ENCODE measurements at regions not wholly inside any gene's neighbourhood (a gene's known extent, or its start where the extent isn't known, plus 50 kb on each side); places are given as distances from the start of the nearest gene placed in this dataset.
"Not testable (repeated sequence)": the region's sequence is repeated elsewhere in the genome, so short reads cannot be mapped to it uniquely, and the experiment has no call there.

DNA sequence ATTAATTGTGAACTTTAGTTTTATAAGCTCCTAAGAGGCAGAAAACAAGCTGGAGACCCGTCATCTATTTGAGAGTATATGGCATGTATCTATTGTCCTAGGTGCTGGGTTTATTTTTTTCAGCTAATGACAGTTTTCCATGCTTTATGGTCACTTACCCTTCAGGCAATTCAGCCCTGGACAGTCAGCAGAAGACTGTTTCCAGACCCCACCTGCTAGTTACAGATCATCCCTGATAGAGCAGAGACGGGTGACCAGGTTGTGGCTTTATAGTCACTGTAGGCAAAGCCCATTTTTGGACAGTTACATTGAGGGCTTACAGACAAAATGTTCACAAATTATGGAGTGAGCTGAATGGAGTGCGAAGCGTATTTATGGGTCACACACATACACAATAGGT is 1227.5 kb downstream of the FOXD4L5 start:
- H3K9me3 ChIP-seq (ENCODE audit: control insufficient read depth, low read length) = peaks cover 29% of the 10 kb centered on the region
- TF ChIP-seq, protein P1, sequence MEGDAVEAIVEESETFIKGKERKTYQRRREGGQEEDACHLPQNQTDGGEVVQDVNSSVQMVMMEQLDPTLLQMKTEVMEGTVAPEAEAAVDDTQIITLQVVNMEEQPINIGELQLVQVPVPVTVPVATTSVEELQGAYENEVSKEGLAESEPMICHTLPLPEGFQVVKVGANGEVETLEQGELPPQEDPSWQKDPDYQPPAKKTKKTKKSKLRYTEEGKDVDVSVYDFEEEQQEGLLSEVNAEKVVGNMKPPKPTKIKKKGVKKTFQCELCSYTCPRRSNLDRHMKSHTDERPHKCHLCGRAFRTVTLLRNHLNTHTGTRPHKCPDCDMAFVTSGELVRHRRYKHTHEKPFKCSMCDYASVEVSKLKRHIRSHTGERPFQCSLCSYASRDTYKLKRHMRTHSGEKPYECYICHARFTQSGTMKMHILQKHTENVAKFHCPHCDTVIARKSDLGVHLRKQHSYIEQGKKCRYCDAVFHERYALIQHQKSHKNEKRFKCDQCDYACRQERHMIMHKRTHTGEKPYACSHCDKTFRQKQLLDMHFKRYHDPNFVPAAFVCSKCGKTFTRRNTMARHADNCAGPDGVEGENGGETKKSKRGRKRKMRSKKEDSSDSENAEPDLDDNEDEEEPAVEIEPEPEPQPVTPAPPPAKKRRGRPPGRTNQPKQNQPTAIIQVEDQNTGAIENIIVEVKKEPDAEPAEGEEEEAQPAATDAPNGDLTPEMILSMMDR (conservative IDR thresholded peaks at IDR 0.05) = no peak
- peaks cover 68% of the 10 kb centered on the region for H3K9me3 Mint-ChIP-seq
- no peak overlapping the region for H3K4me3 ChIP-seq (ENCODE audit: low read length)
- WGBS, 2 experiments (ENCODE audit: insufficient coverage in 1 of 2, insufficient read length in 1 of 2) = 55% methylated on average over 2 of the region's 4 CpGs; no CpG with 5 or more reads in 1 of the 2 experiments
- no peaks in the 10 kb centered on the region for H3K36me3 Mint-ChIP-seq (ENCODE audit: low read depth)
- H3K27me3 Mint-ChIP-seq (ENCODE audit: insufficient read depth) = no peaks in the 10 kb centered on the region
- no peak overlapping the region for H3K27ac Mint-ChIP-seq
- no peak for DNase-seq
- no peaks in the 10 kb centered on the region for H3K4me1 Mint-ChIP-seq
- no peaks in the 10 kb centered on the region for H3K36me3 ChIP-seq (ENCODE audit: control insufficient read depth, insufficient read depth, low read length)
- no peak overlapping the region for H3K9ac ChIP-seq (ENCODE audit: extremely low read depth, low read length, poor library complexity, severe bottlenecking)
- H3K27ac ChIP-seq (ENCODE audit: low read depth, low read length) = no peak overlapping the region
- H3K27me3 ChIP-seq (ENCODE audit: control insufficient read depth, insufficient read depth, low read length, poor library complexity, severe bottlenecking) = no peaks in the 10 kb centered on the region
- no peak overlapping the region for H3K4me3 Mint-ChIP-seq
- no peaks in the 10 kb centered on the region for H3K4me1 ChIP-seq (ENCODE audit: control insufficient read depth, insufficient read depth, low read length)

- H3K27me3 ChIP-seq (ENCODE audit: control insufficient read depth, insufficient read depth, low read length, poor library complexity, severe bottlenecking); H3K4me3 ChIP-seq (ENCODE audit: low read length); H3K27ac ChIP-seq (ENCODE audit: low read depth, low read length); DNase-seq; H3K36me3 Mint-ChIP-seq (ENCODE audit: low read depth); H3K27me3 Mint-ChIP-seq (ENCODE audit: insufficient read depth); H3K36me3 ChIP-seq (ENCODE audit: control insufficient read depth, insufficient read depth, low read length); H3K27ac Mint-ChIP-seq; H3K9ac ChIP-seq (ENCODE audit: extremely low read depth, low read length, poor library complexity, severe bottlenecking); H3K4me1 ChIP-seq (ENCODE audit: control insufficient read depth, insufficient read depth, low read length); H3K4me3 Mint-ChIP-seq; H3K4me1 Mint-ChIP-seq: not testable (repeated sequence)
- H3K9me3 Mint-ChIP-seq = peaks cover 82% of the 10 kb centered on the region
- peaks cover 28% of the 10 kb centered on the region for H3K9me3 ChIP-seq (ENCODE audit: control insufficient read depth, low read length)
- 60 to 80% methylated on average over 2 to 4 of the region's 4 CpGs for WGBS, 2 experiments (ENCODE audit: insufficient coverage in 1 of 2, insufficient read length in 1 of 2)
These were observed 1256.1 kb downstream of the FOXD4L5 start for GRCh38 chr9:64028925-64029324.

DNA sequence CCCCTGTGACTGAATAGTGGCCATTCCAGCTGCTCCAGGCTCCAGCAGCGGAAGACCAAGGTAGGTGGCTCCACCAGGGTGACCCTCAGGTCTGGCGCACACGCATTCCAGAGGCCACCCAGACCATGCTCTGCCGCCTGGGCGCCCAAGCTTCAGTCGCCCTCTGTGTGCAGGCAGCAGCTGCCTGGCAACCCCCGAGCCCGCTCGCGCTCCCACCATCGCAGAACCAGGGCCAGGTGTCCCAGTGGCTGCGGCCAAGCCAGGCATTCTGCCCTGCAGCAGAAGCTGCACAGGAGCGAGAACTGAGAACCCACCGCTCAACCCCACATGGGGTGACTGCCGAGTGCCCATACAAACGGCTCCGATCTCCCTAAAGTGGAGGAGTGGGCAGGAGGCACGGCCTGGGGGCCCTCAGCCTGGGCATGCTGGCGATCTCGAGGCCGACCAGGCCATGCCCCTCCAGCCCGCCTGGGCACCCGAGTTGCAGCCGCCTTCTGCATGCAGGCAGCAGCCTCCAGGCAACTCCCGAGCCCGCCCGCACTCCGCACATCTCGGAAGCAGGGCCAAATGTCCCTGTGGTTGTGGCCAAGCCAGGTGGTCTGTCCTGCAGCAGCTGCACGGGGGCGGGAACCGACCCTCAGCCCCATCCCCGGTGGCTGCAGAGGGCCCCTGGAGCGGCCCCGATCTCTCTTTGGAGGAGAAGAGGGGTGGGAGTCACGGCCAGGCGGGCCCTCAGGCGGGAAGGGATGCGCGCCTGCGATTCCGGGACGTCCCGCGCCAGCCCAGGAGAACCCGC is 1264.1 kb downstream of the FOXD4L5 start:
- not testable (repeated sequence) for H3K4me1 Mint-ChIP-seq; H3K4me1 ChIP-seq (ENCODE audit: control insufficient read depth, insufficient read depth, low read length); H3K27ac ChIP-seq (ENCODE audit: low read depth, low read length); H3K4me3 ChIP-seq (ENCODE audit: low read length); DNase-seq; H3K27ac Mint-ChIP-seq; H3K27me3 ChIP-seq (ENCODE audit: control insufficient read depth, insufficient read depth, low read length, poor library complexity, severe bottlenecking); H3K36me3 Mint-ChIP-seq (ENCODE audit: low read depth); H3K4me3 Mint-ChIP-seq; H3K9ac ChIP-seq (ENCODE audit: extremely low read depth, low read length, poor library complexity, severe bottlenecking); H3K36me3 ChIP-seq (ENCODE audit: control insufficient read depth, insufficient read depth, low read length); H3K27me3 Mint-ChIP-seq (ENCODE audit: insufficient read depth)
- H3K9me3 ChIP-seq (ENCODE audit: control insufficient read depth, low read length) = peaks cover 23% of the 10 kb centered on the region
- WGBS, 2 experiments (ENCODE audit: insufficient coverage in 1 of 2, insufficient read length in 1 of 2) = 78 to 87% methylated on average over 11 to 46 of the region's 46 CpGs
- H3K9me3 Mint-ChIP-seq = peaks cover 78% of the 10 kb centered on the region

DNA sequence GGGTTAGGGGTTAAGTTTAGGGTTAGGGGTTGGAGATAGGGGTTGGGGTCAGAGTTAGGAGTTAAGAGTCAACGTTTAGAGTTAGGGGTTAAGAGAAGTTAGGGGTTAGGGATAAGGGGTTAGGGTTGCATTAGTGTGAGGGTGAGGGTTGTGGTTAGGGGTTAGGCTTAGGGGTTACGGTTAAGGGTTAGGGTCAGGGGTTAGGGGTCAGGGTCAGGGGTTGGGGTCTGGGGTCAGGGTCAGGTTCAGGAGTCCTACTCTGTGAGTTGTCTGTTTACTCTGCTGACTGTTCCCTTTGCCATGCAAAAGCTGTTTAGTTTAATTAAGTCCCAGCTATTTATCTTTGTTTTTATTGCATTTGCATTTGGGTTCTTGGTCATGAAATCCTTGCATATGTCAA is 1267.3 kb downstream of the FOXD4L5 start:
- H3K4me1 ChIP-seq (ENCODE audit: control insufficient read depth, insufficient read depth, low read length); H3K4me1 Mint-ChIP-seq; H3K27ac Mint-ChIP-seq; H3K27me3 Mint-ChIP-seq (ENCODE audit: insufficient read depth); H3K27ac ChIP-seq (ENCODE audit: low read depth, low read length); H3K4me3 Mint-ChIP-seq; H3K36me3 Mint-ChIP-seq (ENCODE audit: low read depth); H3K27me3 ChIP-seq (ENCODE audit: control insufficient read depth, insufficient read depth, low read length, poor library complexity, severe bottlenecking); H3K4me3 ChIP-seq (ENCODE audit: low read length); H3K36me3 ChIP-seq (ENCODE audit: control insufficient read depth, insufficient read depth, low read length); H3K9ac ChIP-seq (ENCODE audit: extremely low read depth, low read length, poor library complexity, severe bottlenecking); DNase-seq: not testable (repeated sequence)
- H3K9me3 ChIP-seq (ENCODE audit: control insufficient read depth, low read length) = peaks cover 13% of the 10 kb centered on the region
- H3K9me3 Mint-ChIP-seq = peaks cover 81% of the 10 kb centered on the region
- 36 to 67% methylated on average over 1 to 2 of the region's 2 CpGs for WGBS, 2 experiments (ENCODE audit: insufficient coverage in 1 of 2, insufficient read length in 1 of 2)

- H3K9me3 ChIP-seq (ENCODE audit: control insufficient read depth, low read length) = peaks cover 11% of the 10 kb centered on the region
- WGBS, 2 experiments (ENCODE audit: insufficient coverage in 1 of 2, insufficient read length in 1 of 2) = 91 to 92% methylated on average over 19 to 35 of the region's 46 CpGs
- H3K36me3 ChIP-seq (ENCODE audit: control insufficient read depth, insufficient read depth, low read length); H3K4me3 Mint-ChIP-seq; H3K9ac ChIP-seq (ENCODE audit: extremely low read depth, low read length, poor library complexity, severe bottlenecking); H3K27me3 ChIP-seq (ENCODE audit: control insufficient read depth, insufficient read depth, low read length, poor library complexity, severe bottlenecking); H3K4me1 Mint-ChIP-seq; H3K27me3 Mint-ChIP-seq (ENCODE audit: insufficient read depth); H3K36me3 Mint-ChIP-seq (ENCODE audit: low read depth); H3K4me1 ChIP-seq (ENCODE audit: control insufficient read depth, insufficient read depth, low read length); H3K27ac Mint-ChIP-seq; DNase-seq; H3K27ac ChIP-seq (ENCODE audit: low read depth, low read length); H3K4me3 ChIP-seq (ENCODE audit: low read length): not testable (repeated sequence)
- peaks cover 82% of the 10 kb centered on the region for H3K9me3 Mint-ChIP-seq
These were observed 1268.1 kb downstream of the FOXD4L5 start for GRCh38 chr9:64016845-64017406.

DNA sequence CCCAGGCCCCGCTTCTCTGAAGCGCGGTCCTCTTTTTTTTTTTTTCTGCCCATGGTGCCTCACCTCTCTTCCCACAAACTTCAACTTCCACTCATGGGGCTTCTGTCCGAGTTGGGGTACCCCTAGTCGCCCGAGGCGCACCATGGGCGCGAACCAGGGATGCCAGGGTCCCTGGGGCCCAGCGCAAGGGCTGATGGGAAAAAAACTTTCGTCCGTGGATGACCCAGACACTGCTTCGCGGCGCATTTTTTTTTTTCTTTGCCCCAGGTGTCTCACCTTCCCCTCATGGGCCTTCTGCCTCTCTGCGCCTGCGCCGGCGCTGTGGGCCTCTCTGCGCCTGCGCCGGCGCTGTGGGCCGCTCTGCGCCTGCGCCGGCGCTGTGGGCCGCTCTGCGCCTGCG is 1268.8 kb downstream of the FOXD4L5 start:
- not testable (repeated sequence) for H3K4me1 Mint-ChIP-seq; H3K36me3 Mint-ChIP-seq (ENCODE audit: low read depth); H3K9ac ChIP-seq (ENCODE audit: extremely low read depth, low read length, poor library complexity, severe bottlenecking); H3K27me3 Mint-ChIP-seq (ENCODE audit: insufficient read depth); H3K36me3 ChIP-seq (ENCODE audit: control insufficient read depth, insufficient read depth, low read length); H3K27ac Mint-ChIP-seq; H3K4me1 ChIP-seq (ENCODE audit: control insufficient read depth, insufficient read depth, low read length); H3K4me3 ChIP-seq (ENCODE audit: low read length); H3K4me3 Mint-ChIP-seq; H3K27me3 ChIP-seq (ENCODE audit: control insufficient read depth, insufficient read depth, low read length, poor library complexity, severe bottlenecking); H3K27ac ChIP-seq (ENCODE audit: low read depth, low read length); DNase-seq
- H3K9me3 Mint-ChIP-seq = peaks cover 80% of the 10 kb centered on the region
- H3K9me3 ChIP-seq (ENCODE audit: control insufficient read depth, low read length) = peaks cover 11% of the 10 kb centered on the region
- WGBS, 2 experiments (ENCODE audit: insufficient coverage in 1 of 2, insufficient read length in 1 of 2) = 78 to 84% methylated on average over 6 to 15 of the region's 31 CpGs

Measured in endodermal cell (in vitro differentiated cells).